Gastroesophageal sphincter (tissue), 4 donors: ENCODE measurements at regions not wholly inside any gene's neighbourhood (a gene's known extent, or its start where the extent isn't known, plus 50 kb on each side); places are given as distances from the start of the nearest gene placed in this dataset.

Source experiments
- ATAC-seq: fragments of 150-250 bp; one replicate; pipeline ENCODE4 v1.9.1; 2016; ENCODE audit warnings: mild to moderate bottlenecking, moderate library complexity
- H3K27ac ChIP-seq, 4 donors: fragments of 200-600 bp; sonication (generic) in 3 of 4; 1 replicate in 3 of 4; 2 replicates in 1 of 4; pipeline ENCODE4 v1.5.1; 2016 to 2019
- H3K27me3 ChIP-seq: fragments of 200-600 bp; sonication (generic); one replicate; pipeline ENCODE4 v1.5.1; 2019
- H3K36me3 ChIP-seq, 2 donors: fragments of 200-600 bp; sonication (generic); one replicate each; pipeline ENCODE4 v1.5.1; 2019; ENCODE audit warnings: control low read depth in 1 of 2
- H3K4me1 ChIP-seq, 3 donors: fragments of 200-600 bp; sonication (generic); 1 replicate in 2 of 3; 2 replicates in 1 of 3; pipeline ENCODE4 v1.5.1; 2016 to 2019; ENCODE audit warnings: control low read depth in 2 of 3
- H3K4me3 ChIP-seq, 2 donors: fragments of 200-600 bp; sonication (generic); one replicate each; pipeline ENCODE4 v1.5.1; 2019; ENCODE audit warnings: mild to moderate bottlenecking in 1 of 2, moderate library complexity in 1 of 2
- H3K9me3 ChIP-seq, 3 donors: fragments of 200-600 bp; sonication (generic); one replicate each; pipeline ENCODE4 v1.5.1; 2017 to 2019; ENCODE audit warnings: control low read depth in 2 of 3
- EP300 ChIP-seq: sonication (generic); formaldehyde crosslinking; IDR thresholded peaks from one replicate; pipeline ENCODE4 v1.6.1; 2017; ENCODE audit warnings: antibody characterized with exemption, mild to moderate bottlenecking
- POLR2A ChIP-seq, 2 donors: fragments of 450-650 bp; IDR thresholded peaks; one replicate each; pipeline ENCODE4 v1.6.1; 2017; ENCODE audit warnings: antibody characterized with exemption in 2 of 2, mild to moderate bottlenecking in 2 of 2, moderate library complexity in 1 of 2
- POLR2AphosphoS5 ChIP-seq: sonication (generic); formaldehyde crosslinking; IDR thresholded peaks from one replicate; pipeline ENCODE4 v1.6.1; 2017; ENCODE audit warnings: antibody characterized with exemption
- WGBS, 2 donors: methylation state at CpG; one replicate each; pipeline ENCODE4 v1.1.5; 2018; ENCODE audit warnings: low coverage in 1 of 2; 5-methylcytosine and 5-hydroxymethylcytosine counted together
- TF ChIP-seq, protein P1 (sequence below), 4 experiments: fragments of 200-600 bp in 2 of 4; fragments of 450-650 bp in 2 of 4; sonication (generic) in 1 of 4; IDR thresholded peaks; one replicate each; pipeline ENCODE4 v1.5.1; 2017 to 2019; ENCODE audit warnings: antibody characterized with exemption in 4 of 4, mild to moderate bottlenecking in 2 of 4, moderate library complexity in 2 of 4

DNA sequence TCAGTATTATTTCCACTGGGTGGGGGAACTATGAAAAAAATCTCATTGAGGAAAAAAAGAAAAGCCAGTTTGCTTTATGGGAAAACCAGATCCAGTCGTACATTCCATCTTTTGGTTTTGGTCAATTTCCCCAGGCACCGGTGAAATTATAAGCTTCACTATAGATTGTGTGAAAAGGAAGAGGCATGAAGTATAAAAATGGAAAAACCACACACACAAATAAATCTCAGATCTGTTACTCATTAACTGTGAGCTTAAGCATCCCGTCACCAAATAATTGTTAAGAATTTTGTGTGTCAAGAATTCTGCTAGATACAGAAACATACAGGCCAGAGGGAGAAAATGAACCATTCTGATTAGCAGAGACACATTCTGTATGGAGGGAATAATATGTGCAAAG lies 405.5 kb upstream of the CELF2 start:
- no peak overlapping the region for H3K4me3 ChIP-seq
- WGBS, 2 donors: 82 to 89% methylated on average over 3 of the region's 3 CpGs
- no peak for ATAC-seq
- H3K27ac ChIP-seq: no peak overlapping the region
- no peaks in the 10 kb centered on the region for H3K36me3 ChIP-seq
- TF ChIP-seq POLR2AphosphoS5 (no peak), POLR2A (IDR thresholded peaks at IDR 0.05) (no peak), EP300 (no peak)
- TF ChIP-seq, protein P1, sequence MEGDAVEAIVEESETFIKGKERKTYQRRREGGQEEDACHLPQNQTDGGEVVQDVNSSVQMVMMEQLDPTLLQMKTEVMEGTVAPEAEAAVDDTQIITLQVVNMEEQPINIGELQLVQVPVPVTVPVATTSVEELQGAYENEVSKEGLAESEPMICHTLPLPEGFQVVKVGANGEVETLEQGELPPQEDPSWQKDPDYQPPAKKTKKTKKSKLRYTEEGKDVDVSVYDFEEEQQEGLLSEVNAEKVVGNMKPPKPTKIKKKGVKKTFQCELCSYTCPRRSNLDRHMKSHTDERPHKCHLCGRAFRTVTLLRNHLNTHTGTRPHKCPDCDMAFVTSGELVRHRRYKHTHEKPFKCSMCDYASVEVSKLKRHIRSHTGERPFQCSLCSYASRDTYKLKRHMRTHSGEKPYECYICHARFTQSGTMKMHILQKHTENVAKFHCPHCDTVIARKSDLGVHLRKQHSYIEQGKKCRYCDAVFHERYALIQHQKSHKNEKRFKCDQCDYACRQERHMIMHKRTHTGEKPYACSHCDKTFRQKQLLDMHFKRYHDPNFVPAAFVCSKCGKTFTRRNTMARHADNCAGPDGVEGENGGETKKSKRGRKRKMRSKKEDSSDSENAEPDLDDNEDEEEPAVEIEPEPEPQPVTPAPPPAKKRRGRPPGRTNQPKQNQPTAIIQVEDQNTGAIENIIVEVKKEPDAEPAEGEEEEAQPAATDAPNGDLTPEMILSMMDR (IDR thresholded peaks at IDR 0.05): no peak
- H3K9me3 ChIP-seq: no peaks in the 10 kb centered on the region
- H3K27me3 ChIP-seq: no peaks in the 10 kb centered on the region
- H3K4me1 ChIP-seq: no peaks in the 10 kb centered on the region

DNA sequence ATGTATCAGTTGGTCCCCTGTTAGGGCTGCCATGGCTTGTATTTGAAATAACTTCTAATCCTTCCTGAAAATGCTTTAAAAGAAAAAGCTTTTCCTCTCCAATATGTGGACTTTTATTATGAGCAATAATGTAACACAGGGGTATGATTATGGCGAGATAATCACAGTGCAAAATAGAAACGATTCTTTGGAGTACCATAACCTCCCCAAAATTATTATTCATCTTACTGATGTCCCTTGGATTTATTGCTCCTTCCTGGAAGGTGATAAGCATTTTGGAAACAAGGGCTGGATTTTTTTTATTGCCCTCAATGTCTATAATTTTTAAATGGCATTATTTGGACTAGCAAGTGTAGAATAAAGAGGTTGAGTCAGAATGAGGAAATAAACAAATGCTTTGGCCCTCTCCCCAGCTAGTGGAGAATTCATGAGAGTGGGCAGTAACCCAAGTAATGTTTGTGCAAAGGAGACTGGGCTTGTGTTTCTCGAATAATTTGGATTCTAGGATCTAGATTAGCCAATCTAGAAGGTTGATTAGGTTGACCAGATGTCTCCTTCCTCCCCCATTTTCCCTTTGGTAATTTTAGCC lies 403.9 kb upstream of the CELF2 start:
- no peaks in the 10 kb centered on the region for H3K9me3 ChIP-seq
- H3K27ac ChIP-seq: no peak overlapping the region
- ATAC-seq: no peak
- no peaks in the 10 kb centered on the region for H3K27me3 ChIP-seq
- no peak overlapping the region for H3K4me3 ChIP-seq
- H3K4me1 ChIP-seq: no peaks in the 10 kb centered on the region
- TF ChIP-seq EP300: no peak
- TF ChIP-seq POLR2A (IDR thresholded peaks at IDR 0.05): no peak
- no peak for TF ChIP-seq POLR2AphosphoS5
- TF ChIP-seq, protein P1 (IDR thresholded peaks at IDR 0.05): no peak
- WGBS, 2 donors: 39 to 48% methylated on average over 3 of the region's 3 CpGs
- no peaks in the 10 kb centered on the region for H3K36me3 ChIP-seq

DNA sequence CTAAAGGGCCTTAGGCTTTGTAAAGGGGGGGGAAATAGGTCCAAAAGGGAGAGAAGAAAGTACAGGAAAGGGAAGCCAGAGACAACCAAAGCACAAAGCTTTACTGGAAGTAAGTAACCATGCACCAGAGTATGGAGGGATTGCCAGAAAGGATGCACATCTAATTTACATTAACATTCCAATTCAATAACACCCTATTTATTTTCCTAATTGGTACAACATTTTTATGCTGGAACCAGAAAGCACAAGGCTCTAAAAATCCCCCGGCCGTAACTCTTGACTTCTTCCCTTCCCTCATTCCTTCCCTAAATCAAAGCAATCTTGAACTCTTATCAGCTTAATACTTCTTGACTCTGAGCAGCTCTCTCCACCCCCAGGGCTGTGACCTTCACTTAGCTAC lies 400.0 kb upstream of the CELF2 start:
- 33 to 77% methylated on average over 1 to 2 of the region's 2 CpGs for WGBS, 2 donors
- ATAC-seq: no peak
- H3K27ac ChIP-seq: no peak overlapping the region
- no peaks in the 10 kb centered on the region for H3K9me3 ChIP-seq
- H3K4me1 ChIP-seq: no peaks in the 10 kb centered on the region
- H3K36me3 ChIP-seq: no peaks in the 10 kb centered on the region
- no peak overlapping the region for H3K4me3 ChIP-seq
- H3K27me3 ChIP-seq: no peaks in the 10 kb centered on the region
- TF ChIP-seq EP300: no peak
- TF ChIP-seq, protein P1 (IDR thresholded peaks at IDR 0.05): no peak

DNA sequence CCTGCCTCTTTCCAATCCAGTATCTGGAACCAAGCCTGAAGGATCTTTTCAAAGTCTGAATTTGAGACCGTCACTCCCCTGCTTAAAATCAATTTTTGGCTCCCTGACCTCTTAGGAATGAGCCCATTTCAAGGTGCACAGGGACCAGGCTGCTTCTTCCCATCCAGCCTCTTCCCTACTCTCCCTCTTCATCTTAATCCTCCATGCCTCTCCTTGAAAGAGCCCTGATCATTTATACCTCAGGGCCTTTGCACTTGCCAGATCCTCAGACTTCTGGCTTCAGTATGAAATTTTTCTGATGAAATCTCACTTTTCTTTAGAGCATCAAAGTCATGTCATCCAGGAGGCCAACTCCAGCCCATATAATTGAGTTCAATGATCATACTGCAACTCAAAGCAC lies 399.5 kb upstream of the CELF2 start:
- WGBS, 2 donors: 100% methylated on average over 1 of the region's 1 CpG; no CpG with 5 or more reads in 1 of the 2 donors
- Histone ChIP-seq H3K4me1 (peaks cover 0 to 3% (median 0%) of the 10 kb centered on the region in 3 donors), H3K9me3 (no peaks in the 10 kb centered on the region), H3K4me3 (no peak overlapping the region), H3K27ac (no peak overlapping the region), H3K27me3 (no peaks in the 10 kb centered on the region), H3K36me3 (no peaks in the 10 kb centered on the region)
- TF ChIP-seq, protein P1 (IDR thresholded peaks at IDR 0.05): no peak
- no peak for TF ChIP-seq POLR2AphosphoS5
- no peak for TF ChIP-seq EP300
- no peak for TF ChIP-seq POLR2A (IDR thresholded peaks at IDR 0.05)
- ATAC-seq: no peak

DNA sequence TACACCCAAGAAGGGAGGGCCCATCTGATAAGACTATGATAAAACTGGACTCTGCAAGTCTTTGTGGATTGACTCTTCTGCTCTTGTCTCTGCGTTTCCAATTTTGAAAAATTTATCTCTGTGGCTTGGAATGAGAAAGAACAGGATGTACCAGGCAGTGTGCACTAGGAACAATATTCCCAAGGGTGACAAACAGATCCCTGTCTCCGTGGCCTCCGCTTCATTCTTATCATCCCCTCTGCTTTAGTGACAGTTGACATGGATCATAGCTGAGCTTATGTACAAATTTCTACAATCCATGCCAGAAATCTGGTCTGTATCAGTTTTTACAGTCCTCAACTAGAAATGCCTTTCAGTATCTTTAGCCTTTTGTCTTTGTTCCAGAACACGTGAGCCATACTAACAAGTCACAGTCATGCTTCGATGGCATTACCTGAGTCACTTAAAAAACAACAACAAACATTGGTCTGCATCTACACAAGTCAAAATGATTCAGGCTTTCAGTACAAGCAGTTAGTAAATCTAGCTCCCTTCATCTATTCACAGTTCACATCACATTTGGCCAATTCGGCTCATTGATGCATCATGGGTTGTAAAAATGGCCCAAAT lies 393.6 kb upstream of the CELF2 start:
- peaks cover 2 to 39% (median 4%) of the 10 kb centered on the region in 3 donors for H3K4me1 ChIP-seq
- no peaks in the 10 kb centered on the region for H3K9me3 ChIP-seq
- H3K27ac ChIP-seq: no peak overlapping the region
- no peak overlapping the region for H3K4me3 ChIP-seq
- TF ChIP-seq EP300 (no peak), POLR2AphosphoS5 (no peak), POLR2A (IDR thresholded peaks at IDR 0.05) (no peak)
- TF ChIP-seq, protein P1 (IDR thresholded peaks at IDR 0.05): no peak
- ATAC-seq: no peak
- WGBS, 2 donors: 63 to 80% methylated on average over 4 to 6 of the region's 6 CpGs
- no peaks in the 10 kb centered on the region for H3K27me3 ChIP-seq
- H3K36me3 ChIP-seq: no peaks in the 10 kb centered on the region
